Common myeloid progenitor, CD34-positive (primary cell): ENCODE measurements at regions not wholly inside any gene's neighbourhood (a gene's known extent, or its start where the extent isn't known, plus 50 kb on each side); places are given as distances from the start of the nearest gene placed in this dataset.
"Not testable (repeated sequence)": the region's sequence is repeated elsewhere in the genome, so short reads cannot be mapped to it uniquely, and the experiment has no call there.

Experiments
- CTCF ChIA-PET: fragments of 350-600 bp; sonication (Branson Sonifier 250); formaldehyde crosslinking; loops from one replicate; lab custom pipeline; 2021; ENCODE audit warnings: antibody characterized with exemption; lab: Charles Lee
- POLR2A ChIA-PET: fragments of 350-600 bp; sonication (Branson Sonifier 250); formaldehyde crosslinking; loops from one replicate; lab custom pipeline; 2021; ENCODE audit warnings: antibody characterized with exemption; lab: Charles Lee
- DNase-seq, 3 donors: peaks; one replicate each; pipeline versions ENCODE4 v3.0.0 to v3.0.0-alpha.2; 2013
- H3K27ac ChIP-seq, 2 experiments: 1 replicate in 1 of 2; 2 replicates in 1 of 2; pipeline ENCODE4 v1.7.0; 2013; ENCODE audit warnings: inconsistent platforms in 2 of 2, low read length in 2 of 2, mild to moderate bottlenecking in 2 of 2, low read depth in 1 of 2, moderate library complexity in 1 of 2; ENCODE audit not compliant: severe bottlenecking in 2 of 2, insufficient read depth in 1 of 2, poor library complexity in 1 of 2
- H3K27me3 ChIP-seq, 5 experiments: replicated peaks in 2 of 5; 1 replicate in 3 of 5; 2 replicates in 2 of 5; pipeline versions ENCODE4 v1.6.1 to v1.7.0; 2013; ENCODE audit warnings: low read length in 4 of 5, mild to moderate bottlenecking in 2 of 5, moderate library complexity in 2 of 5, inconsistent platforms in 1 of 5; ENCODE audit not compliant: insufficient read depth in 5 of 5, control insufficient read depth in 4 of 5
- H3K36me3 ChIP-seq, 4 experiments: 1 replicate in 2 of 4; 2 replicates in 2 of 4; pipeline versions ENCODE4 v1.6.1 to v1.7.0; 2013; ENCODE audit warnings: low read length in 3 of 4, control low read depth in 1 of 4, mild to moderate bottlenecking in 1 of 4; ENCODE audit not compliant: control insufficient read depth in 4 of 4, insufficient read depth in 4 of 4
- H3K4me1 ChIP-seq, 4 experiments: 1 replicate in 3 of 4; 2 replicates in 1 of 4; pipeline versions ENCODE4 v1.6.1 to v1.7.1; 2013; ENCODE audit warnings: low read length in 3 of 4, mild to moderate bottlenecking in 3 of 4, control low read depth in 1 of 4, inconsistent platforms in 1 of 4, moderate library complexity in 1 of 4; ENCODE audit not compliant: control insufficient read depth in 4 of 4, insufficient read depth in 4 of 4; ENCODE audit errors: control extremely low read depth in 1 of 4
- H3K4me3 ChIP-seq, 7 experiments: 1 replicate in 4 of 7; 2 replicates in 3 of 7; pipeline versions ENCODE4 v1.5.1 to v1.7.0; 2013; ENCODE audit warnings: mild to moderate bottlenecking in 7 of 7, low read length in 6 of 7, moderate library complexity in 6 of 7, inconsistent platforms in 2 of 7, low read depth in 2 of 7, control low read depth in 1 of 7; ENCODE audit not compliant: insufficient read depth in 4 of 7, control insufficient read depth in 1 of 7; ENCODE audit errors: extremely low read depth in 1 of 7
- H3K9me3 ChIP-seq, 5 experiments: 1 replicate in 4 of 5; 2 replicates in 1 of 5; pipeline versions ENCODE4 v1.6.1 to v1.7.1; 2013; ENCODE audit warnings: low read length in 4 of 5, mild to moderate bottlenecking in 2 of 5, inconsistent platforms in 1 of 5, low read depth in 1 of 5, moderate library complexity in 1 of 5; ENCODE audit not compliant: control insufficient read depth in 4 of 5, insufficient read depth in 2 of 5; ENCODE audit errors: control extremely low read depth in 1 of 5
- WGBS: methylation state at CpG from one replicate; pipeline ENCODE4 v1.1.5; 2013; ENCODE audit not compliant: insufficient coverage; 5-methylcytosine and 5-hydroxymethylcytosine counted together

GRCh38 chr17:27107386-27108328 is 186.3 kb upstream of the WSB1 start:
- H3K27ac ChIP-seq, POLR2A ChIA-PET, H3K9me3 ChIP-seq, H3K36me3 ChIP-seq, H3K4me1 ChIP-seq, CTCF ChIA-PET, DNase-seq, H3K27me3 ChIP-seq, H3K4me3 ChIP-seq: not testable (repeated sequence)
- whole genome bisulfite sequencing: no CpG with 5 or more reads among the region's 2 CpGs

GRCh38 chr17:27109346-27109745 is 184.6 kb upstream of the WSB1 start:
- Histone ChIP-seq H3K9me3 (no peaks in the 10 kb centered on the region), H3K4me1 (no peaks in the 10 kb centered on the region), H3K36me3 (no peaks in the 10 kb centered on the region), H3K27ac (no peak overlapping the region), H3K27me3 (peaks cover 0 to 2% (median 0%) of the 10 kb centered on the region in 5 experiments), H3K4me3 (no peak overlapping the region)
- CTCF ChIA-PET: no interaction called here
- POLR2A ChIA-PET: no interaction called here
- no peak for DNase-seq

GRCh38 chr17:27153005-27153404 is 140.9 kb upstream of the WSB1 start:
- WGBS: 93% methylated on average over 4 of the region's 4 CpGs
- CTCF ChIA-PET: no interaction called here
- no peak for DNase-seq

GRCh38 chr17:27155866-27156265 is 138.0 kb upstream of the WSB1 start:
- Histone ChIP-seq H3K4me1 (no peaks in the 10 kb centered on the region), H3K9me3 (peaks cover 0 to 28% (median 7%) of the 10 kb centered on the region in 5 experiments), H3K36me3 (no peaks in the 10 kb centered on the region), H3K27ac (no peak overlapping the region), H3K4me3 (no peak overlapping the region), H3K27me3 (no peaks in the 10 kb centered on the region)
- 95% methylated on average over 15 of the region's 15 CpGs for WGBS
- ChIA-PET POLR2A (no interaction called here), CTCF (no interaction called here)
- DNase-seq: no peak

More at GRCh38 chr17:27153005-27153404, 140.9 kb upstream of the WSB1 start:
- H3K27ac ChIP-seq: no peak overlapping the region
- no peaks in the 10 kb centered on the region for H3K4me1 ChIP-seq
- no peak overlapping the region for H3K4me3 ChIP-seq
- H3K36me3 ChIP-seq: no peaks in the 10 kb centered on the region
- peaks cover 0 to 24% (median 7%) of the 10 kb centered on the region in 5 experiments for H3K9me3 ChIP-seq
- POLR2A ChIA-PET: no interaction called here
- H3K27me3 ChIP-seq: no peaks in the 10 kb centered on the region

DNA sequence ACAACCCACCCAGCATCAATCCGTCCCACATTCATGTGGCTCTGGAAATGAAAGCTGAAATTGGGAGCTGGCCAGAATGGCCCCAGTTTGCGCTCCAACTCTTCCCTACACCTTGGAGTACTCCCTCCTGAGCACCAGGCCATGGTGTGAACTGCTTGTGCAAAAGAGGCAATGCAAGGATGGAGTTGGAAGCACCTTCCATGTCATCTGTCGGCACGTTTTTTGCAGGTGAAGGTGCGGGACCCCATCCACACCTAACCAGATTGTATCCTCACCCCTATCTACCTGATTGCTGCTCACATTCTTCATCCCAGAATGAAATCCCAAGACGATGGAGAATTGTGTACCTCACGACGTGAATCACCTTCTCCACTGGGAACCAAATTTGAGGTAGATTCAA is 136.6 kb upstream of the WSB1 start:
- CTCF ChIA-PET: no interaction called here
- DNase-seq: no peak
- no peak overlapping the region for H3K27ac ChIP-seq
- no peaks in the 10 kb centered on the region for H3K36me3 ChIP-seq
- no peaks in the 10 kb centered on the region for H3K4me1 ChIP-seq
- 88% methylated on average over 7 of the region's 8 CpGs for WGBS
- no peaks in the 10 kb centered on the region for H3K27me3 ChIP-seq
- POLR2A ChIA-PET: no interaction called here
- H3K4me3 ChIP-seq: no peak overlapping the region
- peaks cover 0 to 28% (median 7%) of the 10 kb centered on the region in 5 experiments for H3K9me3 ChIP-seq

- no peaks in the 10 kb centered on the region for H3K27me3 ChIP-seq
- H3K4me1 ChIP-seq: no peaks in the 10 kb centered on the region
- ChIA-PET CTCF (no interaction called here), POLR2A (no interaction called here)
- 76% methylated on average over 6 of the region's 10 CpGs for WGBS
- no peak overlapping the region for H3K27ac ChIP-seq
- no peak overlapping the region for H3K4me3 ChIP-seq
- no peaks in the 10 kb centered on the region for H3K36me3 ChIP-seq
- peaks cover 0 to 27% (median 7%) of the 10 kb centered on the region in 5 experiments for H3K9me3 ChIP-seq
- no peak for DNase-seq
These were observed 136.0 kb upstream of the WSB1 start for GRCh38 chr17:27157898-27158297.

GRCh38 chr17:27158382-27158781 is 135.5 kb upstream of the WSB1 start:
- WGBS: 94% methylated on average over 18 of the region's 18 CpGs
- no peak overlapping the region for H3K27ac ChIP-seq
- ChIA-PET POLR2A (no interaction called here), CTCF (no interaction called here)
- no peak for DNase-seq
- no peaks in the 10 kb centered on the region for H3K27me3 ChIP-seq
- H3K36me3 ChIP-seq: no peaks in the 10 kb centered on the region
- no peaks in the 10 kb centered on the region for H3K4me1 ChIP-seq
- peaks cover 0 to 22% (median 7%) of the 10 kb centered on the region in 5 experiments for H3K9me3 ChIP-seq
- H3K4me3 ChIP-seq: no peak overlapping the region
